HEK293T (cell line): ENCODE measurements at regions not wholly inside any gene's neighbourhood (a gene's known extent, or its start where the extent isn't known, plus 50 kb on each side); places are given as distances from the start of the nearest gene placed in this dataset.

ENCODE experiments used
- CTCF ChIA-PET: fragments of 350-600 bp; formaldehyde crosslinking; extraction: SDS; loops from one replicate; lab custom pipeline; 2021; ENCODE audit warnings: antibody characterized with exemption, inconsistent platforms; lab: Yijun Ruan, JAX
- POLR2A ChIA-PET: fragments of 350-600 bp; formaldehyde crosslinking; extraction: SDS; loops from one replicate; lab custom pipeline; 2020; ENCODE audit warnings: antibody characterized with exemption, inconsistent platforms; lab: Yijun Ruan, JAX
- DNase-seq: peaks from one replicate; pipeline ENCODE4 v3.0.0; 2012; ENCODE audit warnings: mixed read lengths; ENCODE audit errors: extremely low spot score
- ARNT ChIP-seq: fragments of 450-650 bp; IDR thresholded peaks from 2 replicates; pipeline ENCODE4 v1.6.1; 2017; ENCODE audit warnings: mild to moderate bottlenecking
- BHLHE40 ChIP-seq: fragments of 450-650 bp; IDR thresholded peaks from 2 replicates; pipeline ENCODE4 v1.6.1; 2016; ENCODE audit warnings: mild to moderate bottlenecking, moderate library complexity, borderline replicate concordance
- CTBP1 ChIP-seq: fragments of 450-650 bp; IDR thresholded peaks from 2 replicates; pipeline ENCODE4 v1.6.1; 2016; ENCODE audit warnings: borderline replicate concordance
- ELF4 ChIP-seq: fragments of 450-650 bp; IDR thresholded peaks from 2 replicates; pipeline ENCODE4 v1.6.1; 2017; ENCODE audit warnings: antibody characterized with exemption
- FOXA1 ChIP-seq: fragments of 450-650 bp; IDR thresholded peaks from 2 replicates; pipeline ENCODE4 v1.6.1; 2016; ENCODE audit warnings: mild to moderate bottlenecking
- FOXK2 ChIP-seq: fragments of 450-650 bp; IDR thresholded peaks from 2 replicates; pipeline ENCODE4 v1.6.1; 2016; ENCODE audit warnings: mild to moderate bottlenecking
- FOXM1 ChIP-seq: fragments of 450-650 bp; IDR thresholded peaks from 2 replicates; pipeline ENCODE4 v1.6.1; 2017; ENCODE audit warnings: mild to moderate bottlenecking, borderline replicate concordance
- HDGF ChIP-seq: fragments of 450-650 bp; IDR thresholded peaks from 2 replicates; pipeline ENCODE4 v1.6.1; 2017; ENCODE audit warnings: antibody characterized with exemption, borderline replicate concordance
- L3MBTL2 ChIP-seq: fragments of 450-650 bp; conservative IDR thresholded peaks from 2 replicates; pipeline ENCODE4 v1.6.1; 2016; ENCODE audit warnings: mild to moderate bottlenecking
- LEF1 ChIP-seq: fragments of 450-650 bp; IDR thresholded peaks from 2 replicates; pipeline ENCODE4 v1.6.1; 2017; ENCODE audit warnings: mild to moderate bottlenecking, borderline replicate concordance
- NFRKB ChIP-seq: fragments of 450-650 bp; IDR thresholded peaks from 2 replicates; pipeline ENCODE4 v1.6.1; 2016; ENCODE audit warnings: mild to moderate bottlenecking, moderate library complexity
- PKNOX1 ChIP-seq: fragments of 450-650 bp; IDR thresholded peaks from 2 replicates; pipeline ENCODE4 v1.6.1; 2016
- SP1 ChIP-seq: fragments of 450-650 bp; IDR thresholded peaks from 2 replicates; pipeline ENCODE4 v1.6.1; 2017
- SUZ12 ChIP-seq: fragments of 450-650 bp; IDR thresholded peaks from 2 replicates; pipeline ENCODE4 v1.6.1; 2016; ENCODE audit warnings: mild to moderate bottlenecking
- TARDBP ChIP-seq: fragments of 450-650 bp; IDR thresholded peaks from 2 replicates; pipeline ENCODE4 v1.6.1; 2016
- ZNF384 ChIP-seq: fragments of 450-650 bp; IDR thresholded peaks from 2 replicates; pipeline ENCODE4 v1.6.1; 2016

GRCh38 chr4:32119907-32120306 is 1399.7 kb downstream of the PCDH7 start:
- TF ChIP-seq L3MBTL2 (no peak), FOXM1 (no peak), SP1 (no peak), CTBP1 (no peak), FOXK2 (no peak), SUZ12 (no peak), HDGF (no peak), ELF4 (no peak), TARDBP (no peak), PKNOX1 (no peak), LEF1 (no peak), FOXA1 (no peak), ZNF384 (no peak), NFRKB (no peak), BHLHE40 (no peak)
- CTCF ChIA-PET: no interaction called here
- POLR2A ChIA-PET: no interaction called here

GRCh38 chr4:32128549-32128948 is 1408.4 kb downstream of the PCDH7 start:
- ChIA-PET CTCF (no interaction called here), POLR2A (no interaction called here)
- TF ChIP-seq TARDBP: no peak
- no peak for TF ChIP-seq FOXA1
- no peak for TF ChIP-seq ZNF384
- no peak for TF ChIP-seq PKNOX1
- no peak for TF ChIP-seq LEF1
- no peak for TF ChIP-seq SUZ12
- TF ChIP-seq ELF4: no peak
- TF ChIP-seq CTBP1: no peak
- no peak for TF ChIP-seq ARNT
- no peak for TF ChIP-seq L3MBTL2
- TF ChIP-seq NFRKB: no peak
- TF ChIP-seq SP1: no peak
- no peak for TF ChIP-seq FOXM1
- TF ChIP-seq FOXK2: no peak
- no peak for DNase-seq

More at GRCh38 chr4:32119907-32120306, 1399.7 kb downstream of the PCDH7 start:
- no peak for DNase-seq

GRCh38 chr4:32129967-32130366 is 1409.8 kb downstream of the PCDH7 start:
- DNase-seq: no peak
- ChIA-PET POLR2A (no interaction called here), CTCF (no interaction called here)
- TF ChIP-seq LEF1: no peak
- no peak for TF ChIP-seq NFRKB
- TF ChIP-seq PKNOX1: no peak
- no peak for TF ChIP-seq ARNT
- no peak for TF ChIP-seq SP1
- TF ChIP-seq SUZ12: no peak
- no peak for TF ChIP-seq CTBP1
- no peak for TF ChIP-seq TARDBP
- no peak for TF ChIP-seq FOXA1
- TF ChIP-seq L3MBTL2: no peak
- no peak for TF ChIP-seq FOXK2
- no peak for TF ChIP-seq BHLHE40
- TF ChIP-seq HDGF: no peak
- no peak for TF ChIP-seq ZNF384

DNA sequence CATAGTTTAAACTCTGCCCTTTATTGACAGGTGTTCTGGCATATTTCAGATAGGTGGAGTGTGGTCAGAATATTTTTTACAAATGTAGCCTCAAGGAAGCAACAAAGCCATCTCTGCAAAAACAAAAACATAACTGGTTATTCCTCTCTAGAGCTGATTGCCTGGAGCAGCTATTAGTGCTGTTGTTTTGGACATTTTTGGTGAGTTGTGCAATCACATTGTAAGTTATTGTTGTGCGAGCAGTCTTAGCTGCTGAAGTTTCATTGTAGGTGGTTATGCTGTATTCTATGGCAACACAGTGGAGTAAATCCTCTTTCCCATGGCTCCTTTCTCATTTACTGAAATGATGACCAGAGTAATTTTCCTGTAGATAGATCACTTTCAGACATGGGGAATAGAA is 1413.0 kb downstream of the PCDH7 start:
- CTCF ChIA-PET: no interaction called here
- POLR2A ChIA-PET: no interaction called here
- TF ChIP-seq TARDBP (no peak), FOXK2 (no peak), ELF4 (no peak), LEF1 (no peak), SP1 (no peak), CTBP1 (no peak)
- no peak for DNase-seq

DNA sequence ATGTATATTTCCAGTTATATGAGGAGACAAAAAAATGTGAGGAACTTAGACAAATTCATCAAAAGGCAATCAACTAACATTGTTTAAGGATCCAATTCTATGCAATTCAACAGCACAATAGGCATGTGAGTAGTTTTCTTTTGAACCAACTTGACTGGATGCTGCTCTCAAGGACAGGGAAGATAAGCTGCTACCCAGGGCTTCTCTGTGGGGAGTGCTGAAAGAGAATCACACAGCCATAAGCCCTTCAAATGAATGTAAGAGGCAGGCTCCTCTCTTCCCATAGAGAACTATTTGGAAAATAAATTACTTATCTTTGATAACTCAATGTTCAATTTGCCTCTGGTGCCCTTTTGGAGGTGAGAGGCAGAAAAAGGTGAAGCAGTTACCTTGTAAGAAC is 1413.6 kb downstream of the PCDH7 start:
- TF ChIP-seq TARDBP: no peak
- no peak for TF ChIP-seq FOXK2
- TF ChIP-seq BHLHE40: no peak
- no peak for TF ChIP-seq ELF4
- no peak for TF ChIP-seq L3MBTL2
- TF ChIP-seq HDGF: no peak
- TF ChIP-seq FOXM1: no peak
- TF ChIP-seq LEF1: no peak
- TF ChIP-seq SP1: no peak
- no peak for TF ChIP-seq ZNF384
- TF ChIP-seq CTBP1: no peak
- no peak for TF ChIP-seq SUZ12
- TF ChIP-seq NFRKB: no peak
- TF ChIP-seq PKNOX1: no peak
- no peak for TF ChIP-seq ARNT
- no peak for TF ChIP-seq FOXA1
- no peak for DNase-seq
- ChIA-PET CTCF (no interaction called here), POLR2A (no interaction called here)

DNA sequence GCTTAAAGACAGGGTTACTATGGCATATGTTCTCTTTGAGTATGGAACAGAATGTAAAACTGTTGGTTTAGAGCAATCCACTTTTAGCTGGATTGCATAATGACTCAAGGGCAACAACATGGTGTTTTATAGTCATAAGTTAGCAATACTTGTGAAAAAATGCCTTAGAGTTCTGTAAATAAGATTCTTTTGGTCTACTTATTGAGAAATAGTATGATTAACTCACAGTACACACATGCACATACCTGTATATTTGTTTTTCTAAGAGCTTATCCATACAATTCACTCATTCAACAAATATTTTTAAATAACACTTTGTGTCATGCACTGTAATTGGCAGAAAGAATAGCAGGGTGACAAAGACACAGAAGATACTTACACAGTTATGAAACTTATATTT is 1415.5 kb downstream of the PCDH7 start:
- ChIA-PET POLR2A (no interaction called here), CTCF (no interaction called here)
- DNase-seq: no peak
- TF ChIP-seq FOXK2 (no peak), ARNT (no peak), HDGF (no peak)
